ENCODE measurements at regions not wholly inside any gene's neighbourhood (a gene's known extent, or its start where the extent isn't known, plus 50 kb on each side); places are given as distances from the start of the nearest gene placed in this dataset.

GRCh38 chr18:44374966-44375365 lies 305.7 kb upstream of the SETBP1 start:
- intact Hi-C loops (cut with DNase I; ENCODE audit: low total_unique reads): no loop called here
- WGBS, 2 donors: 88 to 93% methylated on average over 3 of the region's 3 CpGs
- no peak for TF ChIP-seq POLR2A (IDR thresholded peaks at IDR 0.05)
- TF ChIP-seq, protein P1, sequence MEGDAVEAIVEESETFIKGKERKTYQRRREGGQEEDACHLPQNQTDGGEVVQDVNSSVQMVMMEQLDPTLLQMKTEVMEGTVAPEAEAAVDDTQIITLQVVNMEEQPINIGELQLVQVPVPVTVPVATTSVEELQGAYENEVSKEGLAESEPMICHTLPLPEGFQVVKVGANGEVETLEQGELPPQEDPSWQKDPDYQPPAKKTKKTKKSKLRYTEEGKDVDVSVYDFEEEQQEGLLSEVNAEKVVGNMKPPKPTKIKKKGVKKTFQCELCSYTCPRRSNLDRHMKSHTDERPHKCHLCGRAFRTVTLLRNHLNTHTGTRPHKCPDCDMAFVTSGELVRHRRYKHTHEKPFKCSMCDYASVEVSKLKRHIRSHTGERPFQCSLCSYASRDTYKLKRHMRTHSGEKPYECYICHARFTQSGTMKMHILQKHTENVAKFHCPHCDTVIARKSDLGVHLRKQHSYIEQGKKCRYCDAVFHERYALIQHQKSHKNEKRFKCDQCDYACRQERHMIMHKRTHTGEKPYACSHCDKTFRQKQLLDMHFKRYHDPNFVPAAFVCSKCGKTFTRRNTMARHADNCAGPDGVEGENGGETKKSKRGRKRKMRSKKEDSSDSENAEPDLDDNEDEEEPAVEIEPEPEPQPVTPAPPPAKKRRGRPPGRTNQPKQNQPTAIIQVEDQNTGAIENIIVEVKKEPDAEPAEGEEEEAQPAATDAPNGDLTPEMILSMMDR (IDR thresholded peaks at IDR 0.05): no peak
- no peak for DNase-seq (ENCODE audit: low spot score in 2 of 2)
- H3K4me3 ChIP-seq (ENCODE audit: low read depth, poor library complexity, severe bottlenecking): no peak overlapping the region

DNA sequence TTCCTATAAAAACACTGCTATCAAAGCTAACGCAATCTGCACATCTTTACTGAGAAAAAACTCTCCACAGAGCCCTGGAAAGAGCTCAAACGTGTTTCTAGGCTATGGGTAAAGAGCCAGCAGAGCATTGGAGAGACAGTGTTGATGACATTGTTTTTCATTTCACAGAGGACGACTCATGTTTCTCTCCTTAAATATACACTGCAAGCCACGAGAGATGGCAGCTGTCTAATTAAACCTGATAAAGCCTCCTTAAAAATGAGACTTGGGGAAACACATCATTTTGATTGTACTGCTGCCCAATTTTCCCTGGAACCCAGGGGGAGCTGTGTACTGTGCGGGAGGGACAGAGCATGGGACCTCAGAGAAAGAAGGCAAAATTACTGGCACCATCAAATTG lies 294.3 kb upstream of the SETBP1 start:
- intact Hi-C loops (cut with DNase I; ENCODE audit: low total_unique reads): no loop called here
- TF ChIP-seq, protein P1 (IDR thresholded peaks at IDR 0.05): no peak
- no peak for TF ChIP-seq POLR2A (IDR thresholded peaks at IDR 0.05)
- WGBS, 2 donors: 51 to 58% methylated on average over 5 of the region's 5 CpGs
- DNase-seq (ENCODE audit: low spot score in 2 of 2): no peak
- H3K4me3 ChIP-seq (ENCODE audit: low read depth, poor library complexity, severe bottlenecking): no peak overlapping the region

DNA sequence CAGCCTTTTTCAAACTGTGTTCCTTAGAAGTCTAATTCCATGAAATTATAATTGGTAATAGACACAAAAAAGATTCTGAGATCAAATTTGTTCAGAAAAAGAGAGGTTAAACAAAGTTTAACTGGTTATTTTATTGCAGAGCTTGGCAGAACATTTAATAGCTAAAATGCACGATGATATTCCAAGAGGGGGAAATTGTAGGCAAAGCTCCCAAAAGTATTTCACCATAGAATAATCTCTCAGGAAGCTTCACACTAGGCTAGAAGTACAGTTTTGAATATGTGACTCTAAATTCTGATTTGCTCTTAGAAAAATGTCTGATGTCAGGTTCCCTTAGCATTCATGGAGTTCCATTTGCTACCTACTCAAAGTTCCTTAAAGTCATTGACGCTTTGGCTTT lies 292.4 kb upstream of the SETBP1 start:
- DNase-seq (ENCODE audit: low spot score in 2 of 2): no peak
- WGBS, 2 donors: 68 to 72% methylated on average over 2 of the region's 2 CpGs
- TF ChIP-seq, protein P1 (IDR thresholded peaks at IDR 0.05): no peak
- no peak for TF ChIP-seq POLR2A (IDR thresholded peaks at IDR 0.05)
- intact Hi-C loops (cut with DNase I; ENCODE audit: low total_unique reads): no loop called here
- H3K4me3 ChIP-seq (ENCODE audit: low read depth, poor library complexity, severe bottlenecking): no peak overlapping the region

GRCh38 chr18:44392933-44393332 lies 287.8 kb upstream of the SETBP1 start:
- intact Hi-C loops (cut with DNase I; ENCODE audit: low total_unique reads): no loop called here
- DNase-seq (ENCODE audit: low spot score in 2 of 2): no peak
- no peak for TF ChIP-seq POLR2A (IDR thresholded peaks at IDR 0.05)
- TF ChIP-seq, protein P1 (IDR thresholded peaks at IDR 0.05): no peak
- H3K4me3 ChIP-seq (ENCODE audit: low read depth, poor library complexity, severe bottlenecking): no peak overlapping the region

DNA sequence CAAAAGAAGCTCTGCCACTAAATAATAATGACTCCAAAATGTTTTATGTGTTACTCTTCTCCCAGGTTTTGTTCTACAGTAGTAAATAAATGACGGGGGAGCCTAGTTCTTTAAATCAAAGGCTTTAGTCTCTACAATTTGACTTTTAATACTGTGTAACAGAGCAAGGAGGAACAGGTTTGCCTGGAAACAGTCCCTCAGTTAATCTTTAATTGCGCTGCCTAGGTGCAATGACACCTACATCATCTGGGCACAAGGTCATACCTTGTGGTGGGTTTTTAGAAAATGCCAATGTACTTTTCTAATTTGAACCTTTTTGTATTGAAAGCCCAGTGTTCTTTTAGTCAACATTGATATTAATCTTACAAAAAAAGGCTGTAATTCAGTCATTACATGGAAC lies 287.3 kb upstream of the SETBP1 start:
- DNase-seq (ENCODE audit: low spot score in 2 of 2): no peak
- 64 to 78% methylated on average over 2 of the region's 2 CpGs for WGBS, 2 donors
- H3K4me3 ChIP-seq (ENCODE audit: low read depth, poor library complexity, severe bottlenecking): no peak overlapping the region
- intact Hi-C loops (cut with DNase I; ENCODE audit: low total_unique reads): no loop called here
- TF ChIP-seq, protein P1 (IDR thresholded peaks at IDR 0.05): no peak
- no peak for TF ChIP-seq POLR2A (IDR thresholded peaks at IDR 0.05)

GRCh38 chr18:44396550-44396949 lies 284.1 kb upstream of the SETBP1 start:
- no peak overlapping the region for H3K4me3 ChIP-seq (ENCODE audit: low read depth, poor library complexity, severe bottlenecking)
- no peak for DNase-seq (ENCODE audit: low spot score in 2 of 2)
- intact Hi-C loops (cut with DNase I; ENCODE audit: low total_unique reads): no loop called here
- TF ChIP-seq POLR2A (IDR thresholded peaks at IDR 0.05): no peak
- TF ChIP-seq, protein P1 (IDR thresholded peaks at IDR 0.05): no peak
